HepG2 (cell line): ENCODE measurements at regions not wholly inside any gene's neighbourhood (a gene's known extent, or its start where the extent isn't known, plus 50 kb on each side); places are given as distances from the start of the nearest gene placed in this dataset.

Experiments used
- ATAC-seq: fragments of 200-7000 bp; cut with Tn5 transposase; 3 replicates; pipeline ENCODE4 v1.9.1; 2020; ENCODE audit warnings: mild to moderate bottlenecking, moderate library complexity
- BruUV-seq: library from RNA; stranded (reverse); fragments of 400-500 nt; replicated peaks from 2 replicates; lab custom pipeline; 2021; lab: Mats Ljungman, UMichigan
- CTCF ChIA-PET: fragments of 300-600 bp; formaldehyde crosslinking; extraction: SDS; loops from one replicate; lab custom pipeline; 2021; ENCODE audit warnings: low total read pairs, inconsistent platforms, low intra/inter-chr PET ratio; lab: Yijun Ruan, JAX
- POLR2A ChIA-PET: fragments of 350-600 bp; sonication (Branson Sonifier 250); formaldehyde crosslinking; loops from one replicate; lab custom pipeline; 2020; ENCODE audit warnings: antibody characterized with exemption, inconsistent platforms; lab: Yijun Ruan, JAX
- DNase-seq: peaks from one replicate; pipeline ENCODE4 v3.0.0-alpha.2; 2015; ENCODE audit warnings: low spot score
- FAIRE-seq: peaks from 3 replicates; lab custom pipeline; 2011; peaks lifted over from hg19 to GRCh38; lab: Jason Lieb, UNC
- H2AFZ ChIP-seq: one replicate; pipeline ENCODE4 v1.6.1; 2011; ENCODE audit warnings: low read length, inconsistent platforms
- H3K27ac ChIP-seq: fragments of 300-600 bp; 3 replicates; pipeline ENCODE4 v1.8.0; 2011; ENCODE audit warnings: mixed run types, mild to moderate bottlenecking, mixed read lengths, low read length, inconsistent platforms; ENCODE audit not compliant: insufficient read depth; ENCODE audit errors: extremely low read length
- H3K27me3 ChIP-seq, 2 experiments: fragments of 200-600 bp in 1 of 2; 2 replicates in 1 of 2; 3 replicates in 1 of 2; pipeline versions ENCODE4 v1.6.0 to v1.8.0; 2011; ENCODE audit warnings: low read length in 2 of 2, mild to moderate bottlenecking in 2 of 2, moderate library complexity in 2 of 2, inconsistent platforms in 1 of 2; ENCODE audit not compliant: insufficient read depth in 2 of 2, control insufficient read depth in 1 of 2
- H3K36me3 ChIP-seq, 2 experiments: fragments of 200-600 bp in 1 of 2; replicated peaks in 1 of 2; 2 replicates in 1 of 2; 3 replicates in 1 of 2; pipeline versions ENCODE4 v1.5.1 to v1.8.0; 2011; ENCODE audit warnings: low read length in 2 of 2, inconsistent platforms in 1 of 2; ENCODE audit not compliant: insufficient read depth in 2 of 2, control insufficient read depth in 1 of 2
- H3K4me1 ChIP-seq: 2 replicates; pipeline ENCODE4 v1.5.1; 2012; ENCODE audit warnings: low read length, inconsistent platforms; ENCODE audit not compliant: insufficient read depth
- H3K4me2 ChIP-seq: 2 replicates; pipeline ENCODE4 v1.6.0; 2011; ENCODE audit warnings: low read depth, low read length, inconsistent platforms
- H3K4me3 ChIP-seq, 3 experiments: fragments of 200-600 bp in 1 of 3; sonication (generic), shearing (Covaris generic) in 1 of 3; replicated peaks in 1 of 3; 2 replicates each; pipeline ENCODE4 v1.5.1; 2011 to 2016; ENCODE audit warnings: low read length in 3 of 3, inconsistent platforms in 2 of 3, low read depth in 2 of 3, mild to moderate bottlenecking in 2 of 3, control low read depth in 1 of 3, mixed read lengths in 1 of 3; ENCODE audit not compliant: insufficient read depth in 1 of 3
- H3K79me2 ChIP-seq: one replicate; pipeline ENCODE4 v1.6.1; 2011; ENCODE audit warnings: low read length, inconsistent platforms; ENCODE audit not compliant: insufficient read depth
- H3K9ac ChIP-seq: 2 replicates; pipeline ENCODE4 v1.6.0; 2011; ENCODE audit warnings: mild to moderate bottlenecking, low read depth, low read length, inconsistent platforms; ENCODE audit not compliant: insufficient read depth
- H3K9me3 ChIP-seq: 2 replicates; pipeline ENCODE4 v1.5.1; 2012; ENCODE audit warnings: mild to moderate bottlenecking, low read length
- H4K20me1 ChIP-seq: 2 replicates; pipeline ENCODE4 v1.6.0; 2011; ENCODE audit warnings: inconsistent platforms, mild to moderate bottlenecking, low read length, moderate library complexity; ENCODE audit not compliant: insufficient read depth
- CAMTA2 ChIP-seq: sonication (generic); formaldehyde crosslinking; IDR thresholded peaks from 2 replicates; pipeline ENCODE4 v1.4.0; 2020; ENCODE audit warnings: mild to moderate bottlenecking, missing genetic modification reagents, borderline replicate concordance
- JUNB ChIP-seq: sonication (generic); formaldehyde crosslinking; IDR thresholded peaks from 2 replicates; pipeline ENCODE4 v1.8.0; 2022; ENCODE audit warnings: missing genetic modification reagents, mild to moderate bottlenecking, borderline replicate concordance
- KDM5A ChIP-seq: fragments of 200-600 bp; sonication (generic); IDR thresholded peaks from 2 replicates; pipeline ENCODE4 v1.7.0; 2018; ENCODE audit warnings: antibody characterized with exemption, mild to moderate bottlenecking, low read length, borderline replicate concordance
- MTF1 ChIP-seq: sonication (generic); formaldehyde crosslinking; IDR thresholded peaks from 2 replicates; pipeline ENCODE4 v1.5.0; 2020; ENCODE audit warnings: missing genetic modification reagents
- NONO ChIP-seq, 2 experiments: fragments of 450-650 bp in 1 of 2; sonication (generic) in 1 of 2; formaldehyde crosslinking in 1 of 2; IDR thresholded peaks in 1 of 2; conservative IDR thresholded peaks in 1 of 2; 2 replicates each; pipeline versions ENCODE4 v1.6.1 to v1.8.0; 2017 to 2022; ENCODE audit warnings: mild to moderate bottlenecking in 1 of 2, missing genetic modification reagents in 1 of 2, moderate library complexity in 1 of 2
- PAWR ChIP-seq: sonication (generic); formaldehyde crosslinking; IDR thresholded peaks from 2 replicates; pipeline ENCODE4 v1.4.0; 2020; ENCODE audit warnings: missing genetic modification reagents, mild to moderate bottlenecking, borderline replicate concordance
- YEATS2 ChIP-seq: sonication (generic); formaldehyde crosslinking; IDR thresholded peaks from 2 replicates; pipeline ENCODE4 v1.4.0; 2020; ENCODE audit warnings: missing genetic modification reagents, borderline replicate concordance
- ZNF432 ChIP-seq: sonication (generic); formaldehyde crosslinking; IDR thresholded peaks from 2 replicates; pipeline ENCODE4 v1.5.0; 2020; ENCODE audit warnings: missing genetic modification reagents, mild to moderate bottlenecking, borderline replicate concordance
- ZNF75D ChIP-seq: sonication (generic); formaldehyde crosslinking; IDR thresholded peaks from 2 replicates; pipeline ENCODE4 v1.8.1; 2023; ENCODE audit warnings: missing genetic modification reagents, mild to moderate bottlenecking, borderline replicate concordance
- WGBS: methylation state at CpG from one replicate; pipeline ENCODE4 v1.1.6; 2017; ENCODE audit warnings: low lambda C conversion rate; 5-methylcytosine and 5-hydroxymethylcytosine counted together
- in situ Hi-C: cut with HindIII; loops from 2 replicates; pipeline ENCODE4 v1.10.0; 2017; ENCODE audit warnings: low pct_unique_long_range_greater_than_20kb; ENCODE audit not compliant: extremely low pct_ligation_motif_present
- intact Hi-C: fragments of 100-400 bp; cut with micrococcal nuclease; formaldehyde crosslinking; loops from one replicate; pipeline ENCODE4 v1.10.0; 2022; ENCODE audit not compliant: unreplicated experiment
- TF ChIP-seq, protein P1 (sequence below): sonication (generic); formaldehyde crosslinking; IDR thresholded peaks from 2 replicates; pipeline ENCODE4 v1.4.0; 2020; ENCODE audit warnings: missing genetic modification reagents
- TF ChIP-seq, protein P2 (sequence below): sonication (generic); formaldehyde crosslinking; IDR thresholded peaks from 2 replicates; pipeline ENCODE4 v1.5.0; 2020; ENCODE audit warnings: mild to moderate bottlenecking, missing genetic modification reagents, borderline replicate concordance

DNA sequence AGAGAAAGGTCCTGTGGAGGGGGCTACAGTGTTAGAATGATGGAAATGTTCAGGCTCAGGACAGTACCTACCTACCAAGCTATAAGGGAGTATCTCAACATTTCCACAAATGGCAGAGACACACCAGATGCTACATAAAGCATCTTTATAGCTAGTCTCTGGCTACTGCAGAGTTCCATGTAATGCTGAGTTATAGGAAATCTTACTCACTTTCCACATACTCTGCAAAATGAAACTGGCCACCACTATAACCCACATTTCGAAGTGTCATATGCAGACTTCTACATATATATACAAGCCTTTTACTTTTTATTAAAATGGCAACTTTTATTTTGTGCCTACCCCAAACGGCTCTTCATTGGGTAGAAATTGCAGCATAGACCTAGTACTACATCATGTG, 85.5 kb downstream of the FAS start:
- BruUV-seq: no TSS peak
- H3K36me3 ChIP-seq: no peaks in the 10 kb centered on the region
- DNase-seq (no peak), FAIRE-seq (no peak), ATAC-seq (no peak)
- CTCF ChIA-PET: no interaction called here
- H3K9ac ChIP-seq: no peak overlapping the region
- no peak overlapping the region for H3K4me2 ChIP-seq
- intact Hi-C loops: no loop called here
- no peak overlapping the region for H2AFZ ChIP-seq
- H3K4me1 ChIP-seq: no peaks in the 10 kb centered on the region
- H3K4me3 ChIP-seq: no peak overlapping the region
- POLR2A ChIA-PET: no interaction called here
- no peaks in the 10 kb centered on the region for H3K79me2 ChIP-seq
- 4% methylated on average over 2 of the region's 2 CpGs for WGBS
- no peaks in the 10 kb centered on the region for H3K9me3 ChIP-seq
- H4K20me1 ChIP-seq: no peaks in the 10 kb centered on the region
- H3K27ac ChIP-seq: no peak overlapping the region
- H3K27me3 ChIP-seq: peaks cover 0 to 1% of the 10 kb centered on the region in 2 experiments; a peak in 1 of 5 replicates
- in situ Hi-C loops: no loop called here
- TF ChIP-seq, protein P1, sequence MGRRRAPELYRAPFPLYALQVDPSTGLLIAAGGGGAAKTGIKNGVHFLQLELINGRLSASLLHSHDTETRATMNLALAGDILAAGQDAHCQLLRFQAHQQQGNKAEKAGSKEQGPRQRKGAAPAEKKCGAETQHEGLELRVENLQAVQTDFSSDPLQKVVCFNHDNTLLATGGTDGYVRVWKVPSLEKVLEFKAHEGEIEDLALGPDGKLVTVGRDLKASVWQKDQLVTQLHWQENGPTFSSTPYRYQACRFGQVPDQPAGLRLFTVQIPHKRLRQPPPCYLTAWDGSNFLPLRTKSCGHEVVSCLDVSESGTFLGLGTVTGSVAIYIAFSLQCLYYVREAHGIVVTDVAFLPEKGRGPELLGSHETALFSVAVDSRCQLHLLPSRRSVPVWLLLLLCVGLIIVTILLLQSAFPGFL (CRISPR knock-in tag): no peak
- TF ChIP-seq, protein P2, sequence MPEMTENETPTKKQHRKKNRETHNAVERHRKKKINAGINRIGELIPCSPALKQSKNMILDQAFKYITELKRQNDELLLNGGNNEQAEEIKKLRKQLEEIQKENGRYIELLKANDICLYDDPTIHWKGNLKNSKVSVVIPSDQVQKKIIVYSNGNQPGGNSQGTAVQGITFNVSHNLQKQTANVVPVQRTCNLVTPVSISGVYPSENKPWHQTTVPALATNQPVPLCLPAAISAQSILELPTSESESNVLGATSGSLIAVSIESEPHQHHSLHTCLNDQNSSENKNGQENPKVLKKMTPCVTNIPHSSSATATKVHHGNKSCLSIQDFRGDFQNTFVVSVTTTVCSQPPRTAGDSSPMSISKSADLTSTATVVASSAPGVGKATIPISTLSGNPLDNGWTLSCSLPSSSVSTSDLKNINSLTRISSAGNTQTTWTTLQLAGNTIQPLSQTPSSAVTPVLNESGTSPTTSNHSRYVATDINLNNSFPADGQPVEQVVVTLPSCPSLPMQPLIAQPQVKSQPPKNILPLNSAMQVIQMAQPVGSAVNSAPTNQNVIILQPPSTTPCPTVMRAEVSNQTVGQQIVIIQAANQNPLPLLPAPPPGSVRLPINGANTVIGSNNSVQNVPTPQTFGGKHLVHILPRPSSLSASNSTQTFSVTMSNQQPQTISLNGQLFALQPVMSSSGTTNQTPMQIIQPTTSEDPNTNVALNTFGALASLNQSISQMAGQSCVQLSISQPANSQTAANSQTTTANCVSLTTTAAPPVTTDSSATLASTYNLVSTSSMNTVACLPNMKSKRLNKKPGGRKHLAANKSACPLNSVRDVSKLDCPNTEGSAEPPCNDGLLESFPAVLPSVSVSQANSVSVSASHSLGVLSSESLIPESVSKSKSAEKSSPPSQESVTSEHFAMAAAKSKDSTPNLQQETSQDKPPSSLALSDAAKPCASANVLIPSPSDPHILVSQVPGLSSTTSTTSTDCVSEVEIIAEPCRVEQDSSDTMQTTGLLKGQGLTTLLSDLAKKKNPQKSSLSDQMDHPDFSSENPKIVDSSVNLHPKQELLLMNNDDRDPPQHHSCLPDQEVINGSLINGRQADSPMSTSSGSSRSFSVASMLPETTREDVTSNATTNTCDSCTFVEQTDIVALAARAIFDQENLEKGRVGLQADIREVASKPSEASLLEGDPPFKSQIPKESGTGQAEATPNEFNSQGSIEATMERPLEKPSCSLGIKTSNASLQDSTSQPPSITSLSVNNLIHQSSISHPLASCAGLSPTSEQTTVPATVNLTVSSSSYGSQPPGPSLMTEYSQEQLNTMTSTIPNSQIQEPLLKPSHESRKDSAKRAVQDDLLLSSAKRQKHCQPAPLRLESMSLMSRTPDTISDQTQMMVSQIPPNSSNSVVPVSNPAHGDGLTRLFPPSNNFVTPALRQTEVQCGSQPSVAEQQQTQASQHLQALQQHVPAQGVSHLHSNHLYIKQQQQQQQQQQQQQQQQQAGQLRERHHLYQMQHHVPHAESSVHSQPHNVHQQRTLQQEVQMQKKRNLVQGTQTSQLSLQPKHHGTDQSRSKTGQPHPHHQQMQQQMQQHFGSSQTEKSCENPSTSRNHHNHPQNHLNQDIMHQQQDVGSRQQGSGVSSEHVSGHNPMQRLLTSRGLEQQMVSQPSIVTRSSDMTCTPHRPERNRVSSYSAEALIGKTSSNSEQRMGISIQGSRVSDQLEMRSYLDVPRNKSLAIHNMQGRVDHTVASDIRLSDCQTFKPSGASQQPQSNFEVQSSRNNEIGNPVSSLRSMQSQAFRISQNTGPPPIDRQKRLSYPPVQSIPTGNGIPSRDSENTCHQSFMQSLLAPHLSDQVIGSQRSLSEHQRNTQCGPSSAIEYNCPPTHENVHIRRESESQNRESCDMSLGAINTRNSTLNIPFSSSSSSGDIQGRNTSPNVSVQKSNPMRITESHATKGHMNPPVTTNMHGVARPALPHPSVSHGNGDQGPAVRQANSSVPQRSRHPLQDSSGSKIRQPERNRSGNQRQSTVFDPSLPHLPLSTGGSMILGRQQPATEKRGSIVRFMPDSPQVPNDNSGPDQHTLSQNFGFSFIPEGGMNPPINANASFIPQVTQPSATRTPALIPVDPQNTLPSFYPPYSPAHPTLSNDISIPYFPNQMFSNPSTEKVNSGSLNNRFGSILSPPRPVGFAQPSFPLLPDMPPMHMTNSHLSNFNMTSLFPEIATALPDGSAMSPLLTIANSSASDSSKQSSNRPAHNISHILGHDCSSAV (CRISPR knock-in tag): no peak
- no peak for TF ChIP-seq KDM5A
- TF ChIP-seq ZNF432 (CRISPR knock-in tag): no peak
- TF ChIP-seq PAWR (CRISPR knock-in tag): no peak
- TF ChIP-seq CAMTA2 (CRISPR knock-in tag): no peak
- TF ChIP-seq YEATS2 (CRISPR knock-in tag): no peak
- TF ChIP-seq MTF1: no peak
- no peak for TF ChIP-seq JUNB
- TF ChIP-seq NONO (IDR thresholded peaks at IDR 0.05): no peak
- TF ChIP-seq NONO (CRISPR knock-in tag; conservative IDR thresholded peaks at IDR 0.05): no peak
- no peak for TF ChIP-seq ZNF75D (CRISPR knock-in tag)
